ENCODE measurements at regions not wholly inside any gene's neighbourhood (a gene's known extent, or its start where the extent isn't known, plus 50 kb on each side); places are given as distances from the start of the nearest gene placed in this dataset.

DNA sequence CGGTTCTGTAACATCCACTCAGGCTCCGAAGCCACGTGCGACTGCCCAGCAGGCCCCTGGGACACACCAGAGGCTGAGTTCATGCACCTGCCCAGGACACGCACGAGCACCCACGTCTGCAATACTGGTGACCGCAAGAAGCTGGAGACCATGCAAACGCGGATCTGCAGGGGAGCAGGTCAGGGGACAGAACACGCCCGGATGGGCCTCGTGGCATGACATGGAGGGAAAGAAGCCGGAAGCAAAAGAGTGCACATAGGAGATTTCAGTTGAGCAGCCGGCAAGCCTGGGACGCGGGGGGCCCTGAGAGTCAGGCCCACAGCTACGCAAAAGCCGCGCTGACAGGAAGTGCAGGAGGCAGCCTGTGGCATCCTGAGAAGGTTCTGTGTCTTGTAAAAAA, 73.7 kb downstream of the FOXL3 start:
- TF ChIP-seq, protein P1, sequence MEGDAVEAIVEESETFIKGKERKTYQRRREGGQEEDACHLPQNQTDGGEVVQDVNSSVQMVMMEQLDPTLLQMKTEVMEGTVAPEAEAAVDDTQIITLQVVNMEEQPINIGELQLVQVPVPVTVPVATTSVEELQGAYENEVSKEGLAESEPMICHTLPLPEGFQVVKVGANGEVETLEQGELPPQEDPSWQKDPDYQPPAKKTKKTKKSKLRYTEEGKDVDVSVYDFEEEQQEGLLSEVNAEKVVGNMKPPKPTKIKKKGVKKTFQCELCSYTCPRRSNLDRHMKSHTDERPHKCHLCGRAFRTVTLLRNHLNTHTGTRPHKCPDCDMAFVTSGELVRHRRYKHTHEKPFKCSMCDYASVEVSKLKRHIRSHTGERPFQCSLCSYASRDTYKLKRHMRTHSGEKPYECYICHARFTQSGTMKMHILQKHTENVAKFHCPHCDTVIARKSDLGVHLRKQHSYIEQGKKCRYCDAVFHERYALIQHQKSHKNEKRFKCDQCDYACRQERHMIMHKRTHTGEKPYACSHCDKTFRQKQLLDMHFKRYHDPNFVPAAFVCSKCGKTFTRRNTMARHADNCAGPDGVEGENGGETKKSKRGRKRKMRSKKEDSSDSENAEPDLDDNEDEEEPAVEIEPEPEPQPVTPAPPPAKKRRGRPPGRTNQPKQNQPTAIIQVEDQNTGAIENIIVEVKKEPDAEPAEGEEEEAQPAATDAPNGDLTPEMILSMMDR (IDR thresholded peaks at IDR 0.05) = no peak
- TF ChIP-seq POLR2A (IDR thresholded peaks at IDR 0.05) = no peak

Measured in thyroid gland (tissue), 4 donors.